Eye (tissue), 1 donor: ENCODE measurements at regions not wholly inside any gene's neighbourhood (a gene's known extent, or its start where the extent isn't known, plus 50 kb on each side); places are given as distances from the start of the nearest gene placed in this dataset.

Source experiments
- DNase-seq: peaks from one replicate; pipeline ENCODE4 v3.0.0-alpha.2; 2015

- no peak for DNase-seq
Measured at GRCh38 chr5:36355516-36355915, 53.8 kb upstream of the RANBP3L start.

GRCh38 chr5:36356915-36357314 lies 55.2 kb upstream of the RANBP3L start:
- no peak for DNase-seq

- no peak for DNase-seq
Measured at GRCh38 chr5:36357391-36357975, 55.8 kb upstream of the RANBP3L start.

GRCh38 chr5:36359267-36359666 lies 57.6 kb upstream of the RANBP3L start:
- DNase-seq, result no peak

GRCh38 chr5:36360307-36360706 lies 58.6 kb upstream of the RANBP3L start:
- no peak for DNase-seq

GRCh38 chr5:36363101-36363500 lies 61.4 kb upstream of the RANBP3L start:
- DNase-seq, result no peak

GRCh38 chr5:36363744-36364143 lies 62.0 kb upstream of the RANBP3L start:
- DNase-seq, result no peak

- no peak for DNase-seq
Measured at GRCh38 chr5:36364473-36364872, 62.8 kb upstream of the RANBP3L start.

- no peak for DNase-seq
Measured at GRCh38 chr5:36365896-36366295, 64.2 kb upstream of the RANBP3L start.

GRCh38 chr5:36366883-36367282 lies 65.2 kb upstream of the RANBP3L start:
- no peak for DNase-seq

GRCh38 chr5:36367524-36367923 lies 65.8 kb upstream of the RANBP3L start:
- no peak for DNase-seq

GRCh38 chr5:36369219-36369690 lies 67.6 kb upstream of the RANBP3L start:
- DNase-seq, result no peak

GRCh38 chr5:36370073-36370472 lies 68.4 kb upstream of the RANBP3L start:
- DNase-seq, result no peak

- no peak for DNase-seq
Measured at GRCh38 chr5:36371366-36371765, 69.7 kb upstream of the RANBP3L start.

- DNase-seq, result no peak
Measured at GRCh38 chr5:36373527-36374086, 71.9 kb upstream of the RANBP3L start.

GRCh38 chr5:36374266-36374862 lies 72.7 kb upstream of the RANBP3L start:
- DNase-seq, result no peak

- DNase-seq, result no peak
Measured at GRCh38 chr5:36377192-36377591, 75.5 kb upstream of the RANBP3L start.

- DNase-seq, result no peak
Measured at GRCh38 chr5:36378551-36378950, 76.8 kb upstream of the RANBP3L start.

- no peak for DNase-seq
Measured at GRCh38 chr5:36382890-36383289, 81.2 kb upstream of the RANBP3L start.

- no peak for DNase-seq
Measured at GRCh38 chr5:36383942-36384341, 82.2 kb upstream of the RANBP3L start.

- no peak for DNase-seq
Measured at GRCh38 chr5:36384845-36385244, 83.1 kb upstream of the RANBP3L start.

- no peak for DNase-seq
Measured at GRCh38 chr5:36385495-36385894, 83.8 kb upstream of the RANBP3L start.

GRCh38 chr5:36388288-36388687 lies 86.6 kb upstream of the RANBP3L start:
- DNase-seq, result no peak

- DNase-seq, result no peak
Measured at GRCh38 chr5:36389245-36389644, 87.5 kb upstream of the RANBP3L start.

- no peak for DNase-seq
Measured at GRCh38 chr5:36390640-36391039, 88.9 kb upstream of the RANBP3L start.
